HG02763 (cell line): ENCODE measurements at regions not wholly inside any gene's neighbourhood (a gene's known extent, or its start where the extent isn't known, plus 50 kb on each side); places are given as distances from the start of the nearest gene placed in this dataset.

Source experiments
- ATAC-seq: cut with Tn5 transposase; IDR thresholded peaks from one replicate; pipeline ENCODE4 v1.9.1; 2021; ENCODE audit warnings: mild to moderate bottlenecking, moderate library complexity; ENCODE audit not compliant: unreplicated experiment

GRCh38 chr14:22390824-22391461 is 198.1 kb downstream of the DAD1 start:
- peak; percentile 40 for ATAC-seq

GRCh38 chr14:22390195-22390594 is 198.8 kb downstream of the DAD1 start:
- ATAC-seq = no peak

- no peak for ATAC-seq
These were observed 200.1 kb downstream of the DAD1 start for GRCh38 chr14:22388669-22389595.

GRCh38 chr14:22387776-22388241 is 201.2 kb downstream of the DAD1 start:
- ATAC-seq = no peak

- ATAC-seq = no peak
These were observed 201.9 kb downstream of the DAD1 start for GRCh38 chr14:22386924-22387775.

- no peak for ATAC-seq
These were observed 204.0 kb downstream of the DAD1 start for GRCh38 chr14:22384974-22385526.

GRCh38 chr14:22384167-22384549 is 204.9 kb downstream of the DAD1 start:
- peak; percentile 1 for ATAC-seq

GRCh38 chr14:22383515-22384166 is 205.4 kb downstream of the DAD1 start:
- peak; percentile 47 for ATAC-seq

- ATAC-seq = no peak
These were observed 206.1 kb downstream of the DAD1 start for GRCh38 chr14:22382955-22383354.

GRCh38 chr14:22382395-22382794 is 206.6 kb downstream of the DAD1 start:
- no peak for ATAC-seq

GRCh38 chr14:22381766-22382165 is 207.3 kb downstream of the DAD1 start:
- ATAC-seq = no peak

GRCh38 chr14:22381408-22381760 is 207.6 kb downstream of the DAD1 start:
- no peak for ATAC-seq

- ATAC-seq = no peak
These were observed 208.2 kb downstream of the DAD1 start for GRCh38 chr14:22380571-22381407.

- no peak for ATAC-seq
These were observed 209.3 kb downstream of the DAD1 start for GRCh38 chr14:22379727-22380126.

- ATAC-seq = no peak
These were observed 210.8 kb downstream of the DAD1 start for GRCh38 chr14:22378181-22378580.

GRCh38 chr14:22375321-22375930 is 213.6 kb downstream of the DAD1 start:
- no peak for ATAC-seq

- no peak for ATAC-seq
These were observed 218.8 kb downstream of the DAD1 start for GRCh38 chr14:22370084-22370847.

- no peak for ATAC-seq
These were observed 230.3 kb downstream of the DAD1 start for GRCh38 chr14:22358726-22359125.
